Neural progenitor cell (in vitro differentiated cells): ENCODE measurements at regions not wholly inside any gene's neighbourhood (a gene's known extent, or its start where the extent isn't known, plus 50 kb on each side); places are given as distances from the start of the nearest gene placed in this dataset.

ENCODE experiments used
- DNase-seq: peaks from one replicate; pipeline ENCODE4 v3.0.0-alpha.2; 2016; ENCODE audit warnings: low spot score
- H2AFZ ChIP-seq: fragments of 200-600 bp; sonication (generic); replicated peaks from 2 replicates; pipeline ENCODE4 v1.6.1; 2016; ENCODE audit warnings: antibody characterized with exemption
- H3F3A ChIP-seq: fragments of 200-600 bp; sonication (generic); 2 replicates; pipeline ENCODE4 v1.6.1; 2016; ENCODE audit warnings: antibody characterized with exemption, low read depth
- H3K27ac ChIP-seq: fragments of 200-600 bp; sonication (generic); 2 replicates; pipeline ENCODE4 v1.5.1; 2016; ENCODE audit warnings: mild to moderate bottlenecking
- H3K27me3 ChIP-seq: fragments of 200-600 bp; sonication (generic); 2 replicates; pipeline ENCODE4 v1.6.1; 2016; ENCODE audit warnings: mild to moderate bottlenecking, moderate library complexity
- H3K36me3 ChIP-seq: fragments of 200-600 bp; sonication (generic); 2 replicates; pipeline ENCODE4 v1.5.1; 2016
- H3K4me1 ChIP-seq: fragments of 200-600 bp; sonication (generic); 2 replicates; pipeline ENCODE4 v1.6.1; 2016; ENCODE audit warnings: mixed run types
- H3K4me2 ChIP-seq: fragments of 200-600 bp; sonication (generic); 2 replicates; pipeline ENCODE4 v1.6.1; 2016
- H3K4me3 ChIP-seq: fragments of 200-600 bp; sonication (generic); 2 replicates; pipeline ENCODE4 v1.5.1; 2016
- H3K79me2 ChIP-seq: fragments of 200-600 bp; sonication (generic); 2 replicates; pipeline ENCODE4 v1.6.1; 2016; ENCODE audit warnings: low read depth
- H3K9ac ChIP-seq: fragments of 200-600 bp; sonication (generic); 2 replicates; pipeline ENCODE4 v1.6.1; 2016
- H3K9me3 ChIP-seq: fragments of 200-600 bp; sonication (generic); 2 replicates; pipeline ENCODE4 v1.5.1; 2016; ENCODE audit warnings: low read depth
- H4K20me1 ChIP-seq: fragments of 200-600 bp; sonication (generic); 2 replicates; pipeline ENCODE4 v1.6.1; 2016; ENCODE audit warnings: low read depth
- H3K27ac Mint-ChIP-seq: 3 replicates; pipeline ENCODE4 v1.8.0; 2021; ENCODE audit warnings: mixed read lengths
- H3K27me3 Mint-ChIP-seq: 2 replicates; pipeline ENCODE4 v1.8.0; 2022; ENCODE audit warnings: low read depth, mild to moderate bottlenecking, inconsistent platforms, moderate library complexity, mixed read lengths; ENCODE audit not compliant: insufficient read depth
- H3K36me3 Mint-ChIP-seq: 3 replicates; pipeline ENCODE4 v1.8.0; 2021; ENCODE audit warnings: mixed read lengths
- H3K4me1 Mint-ChIP-seq: 3 replicates; pipeline ENCODE4 v1.8.0; 2021; ENCODE audit warnings: mixed read lengths
- H3K4me3 Mint-ChIP-seq: 3 replicates; pipeline ENCODE4 v1.8.0; 2021; ENCODE audit warnings: mild to moderate bottlenecking, moderate library complexity, mixed read lengths
- H3K9me3 Mint-ChIP-seq: 3 replicates; pipeline ENCODE4 v1.8.0; 2020; ENCODE audit warnings: mixed read lengths
- CTCF ChIP-seq: fragments of 200-600 bp; sonication (generic); IDR thresholded peaks from 2 replicates; pipeline ENCODE4 v1.5.1; 2017; ENCODE audit warnings: antibody characterized with exemption, mild to moderate bottlenecking
- EZH2 ChIP-seq: fragments of 200-600 bp; sonication (generic); IDR thresholded peaks from 2 replicates; pipeline ENCODE4 v1.6.1; 2017; ENCODE audit warnings: antibody characterized with exemption, mild to moderate bottlenecking, moderate library complexity
- EZH2phosphoT487 ChIP-seq: fragments of 200-600 bp; sonication (generic); IDR thresholded peaks from 2 replicates; pipeline ENCODE4 v1.6.1; 2017; ENCODE audit warnings: antibody characterized with exemption

GRCh38 chr12:114192549-114192948 lies 213.4 kb downstream of the TBX5 start:
- Histone ChIP-seq H3K9me3 (no peaks in the 10 kb centered on the region), H3K4me2 (no peak overlapping the region), H3K4me1 (no peaks in the 10 kb centered on the region), H3K9ac (no peak overlapping the region), H3K27ac (no peak overlapping the region), H3F3A (no peaks in the 10 kb centered on the region), H3K79me2 (no peaks in the 10 kb centered on the region), H3K4me3 (no peak overlapping the region), H2AFZ (no peak overlapping the region), H4K20me1 (no peaks in the 10 kb centered on the region), H3K27me3 (no peaks in the 10 kb centered on the region), H3K36me3 (no peaks in the 10 kb centered on the region)
- no peaks in the 10 kb centered on the region for H3K4me1 Mint-ChIP-seq
- H3K9me3 Mint-ChIP-seq: no peaks in the 10 kb centered on the region
- no peak overlapping the region for H3K27ac Mint-ChIP-seq
- H3K36me3 Mint-ChIP-seq: no peaks in the 10 kb centered on the region
- TF ChIP-seq CTCF (no peak), EZH2phosphoT487 (no peak), EZH2 (no peak)
- peaks cover 4% of the 10 kb centered on the region for H3K27me3 Mint-ChIP-seq
- no peak for DNase-seq
- H3K4me3 Mint-ChIP-seq: no peak overlapping the region

GRCh38 chr12:114192013-114192412 lies 213.9 kb downstream of the TBX5 start:
- Mint-ChIP-seq H3K27ac (no peak overlapping the region), H3K4me3 (no peak overlapping the region), H3K4me1 (no peaks in the 10 kb centered on the region), H3K36me3 (no peaks in the 10 kb centered on the region), H3K9me3 (no peaks in the 10 kb centered on the region), H3K27me3 (peaks cover 4% of the 10 kb centered on the region)
- Histone ChIP-seq H3K9ac (no peak overlapping the region), H3K27me3 (no peaks in the 10 kb centered on the region), H3K27ac (no peak overlapping the region), H3K4me2 (no peak overlapping the region), H3F3A (peaks cover 1% of the 10 kb centered on the region), H4K20me1 (no peaks in the 10 kb centered on the region), H3K4me1 (peaks cover under 1% of the 10 kb centered on the region), H3K4me3 (no peak overlapping the region), H3K79me2 (no peaks in the 10 kb centered on the region), H2AFZ (no peak overlapping the region), H3K36me3 (no peaks in the 10 kb centered on the region), H3K9me3 (no peaks in the 10 kb centered on the region)
- no peak for DNase-seq
- TF ChIP-seq EZH2 (no peak), CTCF (no peak), EZH2phosphoT487 (no peak)

- Mint-ChIP-seq H3K27ac (no peak overlapping the region), H3K27me3 (peaks cover 4% of the 10 kb centered on the region), H3K9me3 (no peaks in the 10 kb centered on the region), H3K4me1 (peaks cover under 1% of the 10 kb centered on the region), H3K36me3 (no peaks in the 10 kb centered on the region), H3K4me3 (no peak overlapping the region)
- no peak overlapping the region for H3K4me2 ChIP-seq
- no peaks in the 10 kb centered on the region for H3K9me3 ChIP-seq
- no peak overlapping the region for H3K4me3 ChIP-seq
- peaks cover 5% of the 10 kb centered on the region for H3F3A ChIP-seq
- H3K4me1 ChIP-seq: peaks cover 5% of the 10 kb centered on the region
- H4K20me1 ChIP-seq: no peaks in the 10 kb centered on the region
- no peak overlapping the region for H3K27ac ChIP-seq
- no peak overlapping the region for H3K9ac ChIP-seq
- no peak overlapping the region for H2AFZ ChIP-seq
- no peaks in the 10 kb centered on the region for H3K36me3 ChIP-seq
- H3K27me3 ChIP-seq: no peaks in the 10 kb centered on the region
- no peak for TF ChIP-seq EZH2phosphoT487
- TF ChIP-seq CTCF: no peak
- no peak for TF ChIP-seq EZH2
- no peaks in the 10 kb centered on the region for H3K79me2 ChIP-seq
- DNase-seq: no peak
These were observed 214.4 kb downstream of the TBX5 start for GRCh38 chr12:114191581-114191980.

GRCh38 chr12:114190971-114191370 lies 215.0 kb downstream of the TBX5 start:
- no peak overlapping the region for H3K27ac ChIP-seq
- H3K36me3 ChIP-seq: no peaks in the 10 kb centered on the region
- H3K79me2 ChIP-seq: no peaks in the 10 kb centered on the region
- H3K9ac ChIP-seq: no peak overlapping the region
- H2AFZ ChIP-seq: no peak overlapping the region
- no peak overlapping the region for H3K27ac Mint-ChIP-seq
- no peaks in the 10 kb centered on the region for H3K9me3 ChIP-seq
- peaks cover 11% of the 10 kb centered on the region for H3K4me1 ChIP-seq
- no peaks in the 10 kb centered on the region for H4K20me1 ChIP-seq
- peaks cover 10% of the 10 kb centered on the region for H3F3A ChIP-seq
- H3K27me3 Mint-ChIP-seq: peaks cover 8% of the 10 kb centered on the region
- DNase-seq: no peak
- no peak overlapping the region for H3K4me3 Mint-ChIP-seq
- peaks cover 1% of the 10 kb centered on the region for H3K27me3 ChIP-seq
- TF ChIP-seq EZH2phosphoT487: no peak
- TF ChIP-seq CTCF: no peak
- TF ChIP-seq EZH2: no peak
- no peaks in the 10 kb centered on the region for H3K36me3 Mint-ChIP-seq
- H3K9me3 Mint-ChIP-seq: no peaks in the 10 kb centered on the region
- peaks cover 6% of the 10 kb centered on the region for H3K4me1 Mint-ChIP-seq
- no peak overlapping the region for H3K4me3 ChIP-seq
- H3K4me2 ChIP-seq: no peak overlapping the region
